ENCODE measurements at regions not wholly inside any gene's neighbourhood (a gene's known extent, or its start where the extent isn't known, plus 50 kb on each side); places are given as distances from the start of the nearest gene placed in this dataset.

GRCh38 chr13:105994340-105994739, 541.1 kb downstream of the EFNB2 start:
- no peak for DNase-seq
- H3K4me3 ChIP-seq, result no peak overlapping the region

GRCh38 chr13:105991622-105992277, 543.7 kb downstream of the EFNB2 start:
- peaks cover 0 to 4% (median 0%) of the 10 kb centered on the region in 4 donors for H3K4me1 ChIP-seq
- H3K9me3 ChIP-seq, result no peaks in the 10 kb centered on the region
- intact Hi-C loops (cut with DNase I; ENCODE audit: low total_unique reads), result no loop called here
- no peak for TF ChIP-seq CTCF (IDR thresholded peaks at IDR 0.05)
- no peaks in the 10 kb centered on the region for H3K27me3 ChIP-seq
- no peak overlapping the region for H3K4me3 ChIP-seq
- no peaks in the 10 kb centered on the region for H3K36me3 ChIP-seq
- no peak for DNase-seq
- no peak overlapping the region for H3K27ac ChIP-seq

More at GRCh38 chr13:105994340-105994739, 541.1 kb downstream of the EFNB2 start:
- peaks cover 0 to 4% (median 0%) of the 10 kb centered on the region in 4 donors for H3K4me1 ChIP-seq
- H3K9me3 ChIP-seq, result no peaks in the 10 kb centered on the region
- no peaks in the 10 kb centered on the region for H3K27me3 ChIP-seq
- no peaks in the 10 kb centered on the region for H3K36me3 ChIP-seq
- no peak for TF ChIP-seq CTCF (IDR thresholded peaks at IDR 0.05)
- no peak overlapping the region for H3K27ac ChIP-seq
- intact Hi-C loops (cut with DNase I; ENCODE audit: low total_unique reads), result no loop called here

DNA sequence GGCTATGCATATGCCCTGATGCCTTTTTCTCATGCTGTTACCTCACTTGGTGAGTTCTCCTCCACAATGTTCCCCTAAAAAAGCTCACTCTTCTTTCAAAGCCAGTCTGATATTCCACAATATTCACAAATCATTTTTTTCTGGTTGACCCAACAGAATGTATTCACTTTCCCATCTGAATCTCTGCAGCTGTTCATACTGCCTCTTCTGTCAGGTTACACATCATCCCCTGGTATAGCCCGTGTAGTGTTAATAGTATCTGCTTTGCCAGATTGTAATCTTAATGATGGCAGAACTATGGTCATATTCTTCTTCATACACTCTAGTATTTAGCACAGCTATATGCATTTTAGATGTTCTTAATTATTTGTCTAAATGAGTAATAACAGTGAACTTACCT, 544.3 kb downstream of the EFNB2 start:
- Histone ChIP-seq H3K9me3 (no peaks in the 10 kb centered on the region), H3K27me3 (no peaks in the 10 kb centered on the region), H3K36me3 (no peaks in the 10 kb centered on the region), H3K4me3 (no peak overlapping the region), H3K27ac (no peak overlapping the region), H3K4me1 (peaks cover 0 to 4% (median 0%) of the 10 kb centered on the region in 4 donors)
- intact Hi-C loops (cut with DNase I; ENCODE audit: low total_unique reads), result no loop called here
- TF ChIP-seq CTCF (IDR thresholded peaks at IDR 0.05), result no peak
- DNase-seq, result no peak

DNA sequence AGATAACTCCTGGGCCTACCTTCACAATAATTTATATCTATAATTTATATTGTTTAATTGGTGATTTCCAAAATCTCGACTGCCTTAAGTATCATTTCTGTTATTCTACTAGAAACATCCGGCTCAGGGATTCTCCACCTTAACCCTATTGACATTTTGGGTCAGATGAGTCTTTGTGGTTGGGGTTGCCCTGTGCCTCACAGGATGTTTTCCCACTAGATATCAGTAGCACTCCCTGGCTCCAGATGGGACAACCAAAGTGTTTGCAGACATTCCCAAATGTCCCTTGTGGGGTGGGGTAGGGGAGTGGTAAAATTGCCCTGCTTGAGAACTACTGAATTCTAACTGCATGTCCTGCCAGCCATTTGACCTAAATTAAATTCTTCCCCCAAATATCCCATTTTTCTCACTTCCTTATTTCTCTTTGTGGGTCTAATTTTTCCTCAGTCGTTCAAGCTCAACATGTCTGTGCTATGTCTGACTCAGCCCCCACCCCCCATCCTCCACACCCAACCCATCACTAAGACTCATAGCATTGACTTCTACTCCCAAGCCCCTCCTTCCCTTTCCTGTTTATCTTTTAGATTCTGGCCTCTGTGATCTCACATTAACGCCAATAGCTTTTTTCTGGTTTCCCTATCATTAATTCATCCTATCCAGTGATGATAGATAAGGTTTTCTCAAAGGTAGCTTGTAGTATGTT, 545.1 kb downstream of the EFNB2 start:
- Histone ChIP-seq H3K27ac (no peak overlapping the region), H3K27me3 (no peaks in the 10 kb centered on the region), H3K9me3 (no peaks in the 10 kb centered on the region), H3K36me3 (no peaks in the 10 kb centered on the region), H3K4me3 (no peak overlapping the region), H3K4me1 (peaks cover 0 to 4% (median 0%) of the 10 kb centered on the region in 4 donors)
- no peak for TF ChIP-seq CTCF (IDR thresholded peaks at IDR 0.05)
- DNase-seq, result no peak
- intact Hi-C loops (cut with DNase I; ENCODE audit: low total_unique reads), result no loop called here

- H3K36me3 ChIP-seq, result no peaks in the 10 kb centered on the region
- intact Hi-C loops (cut with DNase I; ENCODE audit: low total_unique reads), result no loop called here
- no peak for TF ChIP-seq CTCF (IDR thresholded peaks at IDR 0.05)
- no peak for DNase-seq
- no peaks in the 10 kb centered on the region for H3K9me3 ChIP-seq
- H3K27ac ChIP-seq, result no peak overlapping the region
- H3K4me1 ChIP-seq, result no peaks in the 10 kb centered on the region
- H3K4me3 ChIP-seq, result no peak overlapping the region
- H3K27me3 ChIP-seq, result no peaks in the 10 kb centered on the region
These were observed 550.8 kb downstream of the EFNB2 start for GRCh38 chr13:105984646-105985045.
